ENCODE measurements at regions not wholly inside any gene's neighbourhood (a gene's known extent, or its start where the extent isn't known, plus 50 kb on each side); places are given as distances from the start of the nearest gene placed in this dataset.

DNA sequence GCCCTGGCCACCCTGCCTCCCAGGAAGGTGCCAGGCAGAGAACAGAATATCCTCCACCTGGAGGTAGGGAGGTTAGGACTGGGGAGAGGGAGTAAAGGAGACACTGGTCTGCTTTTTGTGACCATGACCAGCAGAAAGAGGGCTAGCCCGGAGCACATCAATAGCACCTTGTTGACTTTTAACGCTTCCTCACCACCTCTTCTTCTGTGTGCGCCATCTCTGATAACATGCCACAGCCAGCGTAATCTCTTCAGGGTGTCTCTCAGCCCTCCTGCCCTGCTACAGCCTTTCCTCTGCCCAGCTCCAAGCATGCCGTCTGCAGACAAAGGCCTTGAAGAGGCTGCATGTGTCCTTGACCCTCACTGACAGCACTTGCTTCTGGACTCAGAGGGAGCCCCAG is 50.9 kb upstream of the GJA5 start:
- no peak for TF ChIP-seq PPARA (CRISPR knock-in tag; IDR thresholded peaks at IDR 0.05; ENCODE audit: borderline replicate concordance)
- TF ChIP-seq ISL1 (CRISPR knock-in tag; IDR thresholded peaks at IDR 0.05): no peak
- TF ChIP-seq ZNF70 (CRISPR knock-in tag; IDR thresholded peaks at IDR 0.05): no peak
- ATAC-seq: no peak

GRCh38 chr1:147811751-147812150 is 51.3 kb upstream of the GJA5 start:
- no peak for ATAC-seq
- TF ChIP-seq ZC3H10 (CRISPR knock-in tag; IDR thresholded peaks at IDR 0.05) (no peak), GLIS3 (CRISPR knock-in tag; IDR thresholded peaks at IDR 0.05) (no peak), ZNF8 (CRISPR knock-in tag; IDR thresholded peaks at IDR 0.05) (no peak), TCF4 (CRISPR knock-in tag; IDR thresholded peaks at IDR 0.05; ENCODE audit: borderline replicate concordance) (no peak), ZFP30 (CRISPR knock-in tag; IDR thresholded peaks at IDR 0.05) (no peak), PPARA (CRISPR knock-in tag; IDR thresholded peaks at IDR 0.05; ENCODE audit: borderline replicate concordance) (no peak), ZNF565 (CRISPR knock-in tag; conservative IDR thresholded peaks at IDR 0.05; ENCODE audit: low read depth) (no peak), TOX (CRISPR knock-in tag; IDR thresholded peaks at IDR 0.05; ENCODE audit: borderline replicate concordance) (no peak), POU6F1 (CRISPR knock-in tag; IDR thresholded peaks at IDR 0.05; ENCODE audit: borderline replicate concordance, low read depth) (no peak), ISL1 (CRISPR knock-in tag; IDR thresholded peaks at IDR 0.05) (no peak)

DNA sequence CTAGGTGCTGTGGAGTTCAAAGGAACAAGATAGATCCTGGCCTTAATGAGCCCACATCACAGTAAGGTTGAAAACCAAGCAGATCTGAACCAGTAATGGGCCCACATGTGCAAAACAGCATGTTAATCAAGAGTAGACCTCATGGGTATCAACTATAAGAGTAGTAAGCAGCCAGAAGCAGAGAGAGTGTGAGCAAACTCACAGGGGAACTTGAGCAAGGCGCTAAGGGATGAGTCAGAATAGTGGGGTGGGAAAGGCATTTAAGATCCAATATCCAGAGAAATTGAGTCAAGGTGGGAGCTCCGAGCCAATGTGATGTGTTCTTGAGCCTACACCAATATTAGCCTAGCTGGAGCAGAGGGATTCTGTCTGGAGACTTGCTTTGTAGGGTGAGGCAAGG is 52.4 kb upstream of the GJA5 start:
- no peak for ATAC-seq
- no peak for TF ChIP-seq TOX (CRISPR knock-in tag; IDR thresholded peaks at IDR 0.05; ENCODE audit: borderline replicate concordance)

GRCh38 chr1:147815503-147815902 is 55.1 kb upstream of the GJA5 start:
- ATAC-seq: peak; percentile 49; the same call in 1 of the 3 replicates
- no peak for TF ChIP-seq BACH2 (CRISPR knock-in tag; IDR thresholded peaks at IDR 0.05; ENCODE audit: borderline replicate concordance)
- no peak for TF ChIP-seq TSHZ2 (CRISPR knock-in tag; IDR thresholded peaks at IDR 0.05)
- no peak for TF ChIP-seq CSDC2 (CRISPR knock-in tag; IDR thresholded peaks at IDR 0.05)
- TF ChIP-seq CSRNP3 (CRISPR knock-in tag; IDR thresholded peaks at IDR 0.05): no peak
- TF ChIP-seq TOX (CRISPR knock-in tag; IDR thresholded peaks at IDR 0.05; ENCODE audit: borderline replicate concordance): no peak
- no peak for TF ChIP-seq ARNTL (CRISPR knock-in tag; IDR thresholded peaks at IDR 0.05; ENCODE audit: borderline replicate concordance, low read depth)
- no peak for TF ChIP-seq CREB5 (CRISPR knock-in tag; IDR thresholded peaks at IDR 0.05; ENCODE audit: low read depth)
- TF ChIP-seq RARB (CRISPR knock-in tag; IDR thresholded peaks at IDR 0.05): no peak
- TF ChIP-seq TCF4 (CRISPR knock-in tag; IDR thresholded peaks at IDR 0.05; ENCODE audit: borderline replicate concordance): no peak
- no peak for TF ChIP-seq ZNF8 (CRISPR knock-in tag; IDR thresholded peaks at IDR 0.05)
- TF ChIP-seq ZFP3 (CRISPR knock-in tag; IDR thresholded peaks at IDR 0.05): no peak
- TF ChIP-seq GLIS3 (CRISPR knock-in tag; IDR thresholded peaks at IDR 0.05): no peak
- no peak for TF ChIP-seq POU6F1 (CRISPR knock-in tag; IDR thresholded peaks at IDR 0.05; ENCODE audit: borderline replicate concordance, low read depth)
- no peak for TF ChIP-seq ZNF70 (CRISPR knock-in tag; IDR thresholded peaks at IDR 0.05)
- TF ChIP-seq SNAI2 (CRISPR knock-in tag; IDR thresholded peaks at IDR 0.05): no peak
- no peak for TF ChIP-seq PPARA (CRISPR knock-in tag; IDR thresholded peaks at IDR 0.05; ENCODE audit: borderline replicate concordance)
- TF ChIP-seq ZNF565 (CRISPR knock-in tag; conservative IDR thresholded peaks at IDR 0.05; ENCODE audit: low read depth): no peak
- TF ChIP-seq ZC3H10 (CRISPR knock-in tag; IDR thresholded peaks at IDR 0.05): no peak
